ENCODE measurements at regions not wholly inside any gene's neighbourhood (a gene's known extent, or its start where the extent isn't known, plus 50 kb on each side); places are given as distances from the start of the nearest gene placed in this dataset.

- TF ChIP-seq POLR2A (IDR thresholded peaks at IDR 0.05) (no peak), CTCF (IDR thresholded peaks at IDR 0.05) (no peak)
- Histone ChIP-seq H3K9me3 (no peaks in the 10 kb centered on the region), H3K4me3 (no peak overlapping the region), H3K27ac (peak overlapping the region in 3 of 4 donors; percentile 1 to 46 (median 41)), H3K27me3 (no peaks in the 10 kb centered on the region), H3K36me3 (replicated peaks in 1 of 2; ENCODE audit: insufficient read depth in 1 of 2, low read depth in 2 of 2) (no peaks in the 10 kb centered on the region), H3K4me1 (peaks cover 30% of the 10 kb centered on the region)
- ATAC-seq (no peak), DNase-seq (peak in 1 of 4 donors; percentile 20)
- intact Hi-C loops (cut with DNase I): no loop called here
- WGBS, 2 donors: 43 to 55% methylated on average over 7 of the region's 7 CpGs
Measured at GRCh38 chr20:48287021-48287494, 501.8 kb upstream of the SULF2 start.

GRCh38 chr20:48286601-48287000 is 501.3 kb upstream of the SULF2 start:
- no peaks in the 10 kb centered on the region for H3K36me3 ChIP-seq (replicated peaks in 1 of 2; ENCODE audit: insufficient read depth in 1 of 2, low read depth in 2 of 2)
- peaks cover 30% of the 10 kb centered on the region for H3K4me1 ChIP-seq
- H3K27ac ChIP-seq: peak overlapping the region in 3 of 4 donors; percentile 1 to 46 (median 41)
- H3K27me3 ChIP-seq: no peaks in the 10 kb centered on the region
- TF ChIP-seq CTCF (IDR thresholded peaks at IDR 0.05) (no peak), POLR2A (IDR thresholded peaks at IDR 0.05) (no peak)
- intact Hi-C loops (cut with DNase I): no loop called here
- ATAC-seq: no peak
- no peak overlapping the region for H3K4me3 ChIP-seq
- 44 to 62% methylated on average over 1 of the region's 1 CpG for WGBS, 2 donors
- DNase-seq: no peak
- H3K9me3 ChIP-seq: no peaks in the 10 kb centered on the region

- Histone ChIP-seq H3K9me3 (no peaks in the 10 kb centered on the region), H3K4me1 (peaks cover 30% of the 10 kb centered on the region), H3K36me3 (replicated peaks in 1 of 2; ENCODE audit: insufficient read depth in 1 of 2, low read depth in 2 of 2) (no peaks in the 10 kb centered on the region), H3K27ac (peak overlapping the region in 3 of 4 donors; percentile 32 to 46 (median 41)), H3K4me3 (no peak overlapping the region), H3K27me3 (no peaks in the 10 kb centered on the region)
- DNase-seq: peak in 1 of 4 donors; percentile 27
- no peak for TF ChIP-seq CTCF (IDR thresholded peaks at IDR 0.05)
- no peak for TF ChIP-seq POLR2A (IDR thresholded peaks at IDR 0.05)
- intact Hi-C loops (cut with DNase I): no loop called here
- 10 to 13% methylated on average over 1 of the region's 1 CpG for WGBS, 2 donors
- ATAC-seq: peak; percentile 72
Measured at GRCh38 chr20:48285656-48286055, 500.4 kb upstream of the SULF2 start.

GRCh38 chr20:48284837-48285236 is 499.6 kb upstream of the SULF2 start:
- DNase-seq (no peak), ATAC-seq (no peak)
- TF ChIP-seq POLR2A (IDR thresholded peaks at IDR 0.05): no peak
- TF ChIP-seq CTCF (IDR thresholded peaks at IDR 0.05): no peak
- 100% methylated on average over 2 of the region's 2 CpGs for WGBS, 2 donors
- H3K4me3 ChIP-seq: no peak overlapping the region
- no peaks in the 10 kb centered on the region for H3K36me3 ChIP-seq (replicated peaks in 1 of 2; ENCODE audit: insufficient read depth in 1 of 2, low read depth in 2 of 2)
- no peak overlapping the region for H3K27ac ChIP-seq
- no peaks in the 10 kb centered on the region for H3K9me3 ChIP-seq
- H3K4me1 ChIP-seq: peaks cover 30% of the 10 kb centered on the region
- intact Hi-C loops (cut with DNase I): no loop called here
- H3K27me3 ChIP-seq: no peaks in the 10 kb centered on the region

- intact Hi-C loops (cut with DNase I): no loop called here
- DNase-seq (no peak), ATAC-seq (no peak)
- no peak for TF ChIP-seq CTCF (IDR thresholded peaks at IDR 0.05)
- TF ChIP-seq POLR2A (IDR thresholded peaks at IDR 0.05): no peak
- Histone ChIP-seq H3K4me1 (peaks cover 30% of the 10 kb centered on the region), H3K9me3 (no peaks in the 10 kb centered on the region), H3K36me3 (replicated peaks in 1 of 2; ENCODE audit: insufficient read depth in 1 of 2, low read depth in 2 of 2) (no peaks in the 10 kb centered on the region), H3K27me3 (no peaks in the 10 kb centered on the region), H3K4me3 (no peak overlapping the region), H3K27ac (no peak overlapping the region)
- 85 to 88% methylated on average over 4 of the region's 4 CpGs for WGBS, 2 donors
Measured at GRCh38 chr20:48284315-48284714, 499.0 kb upstream of the SULF2 start.

Measured in body of pancreas (tissue), 4 donors.